WI38 (cell line): ENCODE measurements at regions not wholly inside any gene's neighbourhood (a gene's known extent, or its start where the extent isn't known, plus 50 kb on each side); places are given as distances from the start of the nearest gene placed in this dataset.

Source experiments
- H3K4me3 ChIP-seq: 2 replicates; pipeline ENCODE4 v1.5.1; 2011; ENCODE audit warnings: low read depth, mild to moderate bottlenecking, control low read depth, low read length
- TF ChIP-seq, protein P1 (sequence below): IDR thresholded peaks from 2 replicates; pipeline ENCODE4 v1.5.1; 2012; ENCODE audit warnings: low read depth, mild to moderate bottlenecking, control low read depth, low read length

DNA sequence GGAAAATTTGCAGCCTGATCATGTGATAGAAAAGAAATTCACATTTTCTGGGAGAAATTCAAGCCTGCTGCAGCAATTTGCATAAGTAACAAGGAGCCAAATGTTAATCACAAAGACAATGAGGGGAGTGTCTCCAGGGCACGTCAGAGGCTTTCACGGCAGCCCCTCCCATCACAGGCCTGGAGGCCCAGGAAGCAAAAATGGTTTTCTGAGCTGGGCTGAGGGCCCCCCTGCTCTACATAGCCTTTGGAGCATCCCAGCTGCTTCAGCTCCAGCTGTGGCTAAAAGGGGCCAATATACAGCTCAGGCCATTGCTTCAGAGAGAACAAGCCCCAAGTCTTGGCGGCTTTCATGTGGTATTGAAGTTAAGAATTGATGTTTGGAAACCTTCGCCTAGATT, 445.3 kb upstream of the ZEB2 start:
- TF ChIP-seq, protein P1, sequence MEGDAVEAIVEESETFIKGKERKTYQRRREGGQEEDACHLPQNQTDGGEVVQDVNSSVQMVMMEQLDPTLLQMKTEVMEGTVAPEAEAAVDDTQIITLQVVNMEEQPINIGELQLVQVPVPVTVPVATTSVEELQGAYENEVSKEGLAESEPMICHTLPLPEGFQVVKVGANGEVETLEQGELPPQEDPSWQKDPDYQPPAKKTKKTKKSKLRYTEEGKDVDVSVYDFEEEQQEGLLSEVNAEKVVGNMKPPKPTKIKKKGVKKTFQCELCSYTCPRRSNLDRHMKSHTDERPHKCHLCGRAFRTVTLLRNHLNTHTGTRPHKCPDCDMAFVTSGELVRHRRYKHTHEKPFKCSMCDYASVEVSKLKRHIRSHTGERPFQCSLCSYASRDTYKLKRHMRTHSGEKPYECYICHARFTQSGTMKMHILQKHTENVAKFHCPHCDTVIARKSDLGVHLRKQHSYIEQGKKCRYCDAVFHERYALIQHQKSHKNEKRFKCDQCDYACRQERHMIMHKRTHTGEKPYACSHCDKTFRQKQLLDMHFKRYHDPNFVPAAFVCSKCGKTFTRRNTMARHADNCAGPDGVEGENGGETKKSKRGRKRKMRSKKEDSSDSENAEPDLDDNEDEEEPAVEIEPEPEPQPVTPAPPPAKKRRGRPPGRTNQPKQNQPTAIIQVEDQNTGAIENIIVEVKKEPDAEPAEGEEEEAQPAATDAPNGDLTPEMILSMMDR, result no peak
- H3K4me3 ChIP-seq, result no peak overlapping the region

DNA sequence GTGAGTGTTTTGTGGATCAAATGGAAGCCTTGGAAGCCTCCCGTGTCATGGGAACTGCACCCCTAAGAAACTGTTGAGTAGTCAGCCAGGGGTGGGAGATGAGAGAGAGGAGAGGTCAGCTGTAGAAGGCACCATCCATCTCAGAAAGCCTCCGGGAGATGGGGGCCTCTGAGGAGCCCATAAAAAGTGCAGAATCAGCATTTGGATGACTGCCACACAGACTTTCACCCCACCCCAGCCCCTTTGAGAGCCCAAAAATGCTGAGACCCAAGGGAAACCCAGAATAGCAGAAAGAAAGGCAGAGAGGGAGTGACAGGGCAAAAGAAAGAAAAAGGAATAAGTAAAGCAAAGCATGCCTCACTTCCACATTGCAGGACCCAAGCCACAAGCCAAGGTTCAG, 443.1 kb upstream of the ZEB2 start:
- H3K4me3 ChIP-seq, result no peak overlapping the region
- TF ChIP-seq, protein P1, result no peak

DNA sequence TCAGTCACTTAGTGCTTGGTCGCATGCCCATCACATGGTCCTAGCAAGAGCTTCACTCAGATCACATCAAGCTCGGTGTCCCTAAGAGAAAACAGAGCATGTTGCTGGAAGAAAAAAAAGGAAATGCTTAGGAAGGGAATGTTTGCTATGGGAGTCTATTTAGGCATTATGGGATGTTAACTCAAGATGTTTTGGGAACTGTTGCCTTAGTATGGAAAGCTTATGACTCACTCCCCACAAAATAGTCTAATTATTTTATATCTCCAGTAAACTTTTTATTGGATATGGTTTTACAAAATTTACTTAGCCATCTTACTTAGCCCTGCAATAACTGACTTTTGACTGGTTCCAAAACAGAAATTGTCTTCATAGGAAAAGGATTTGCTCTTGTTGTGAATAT, 439.5 kb upstream of the ZEB2 start:
- TF ChIP-seq, protein P1, result no peak

DNA sequence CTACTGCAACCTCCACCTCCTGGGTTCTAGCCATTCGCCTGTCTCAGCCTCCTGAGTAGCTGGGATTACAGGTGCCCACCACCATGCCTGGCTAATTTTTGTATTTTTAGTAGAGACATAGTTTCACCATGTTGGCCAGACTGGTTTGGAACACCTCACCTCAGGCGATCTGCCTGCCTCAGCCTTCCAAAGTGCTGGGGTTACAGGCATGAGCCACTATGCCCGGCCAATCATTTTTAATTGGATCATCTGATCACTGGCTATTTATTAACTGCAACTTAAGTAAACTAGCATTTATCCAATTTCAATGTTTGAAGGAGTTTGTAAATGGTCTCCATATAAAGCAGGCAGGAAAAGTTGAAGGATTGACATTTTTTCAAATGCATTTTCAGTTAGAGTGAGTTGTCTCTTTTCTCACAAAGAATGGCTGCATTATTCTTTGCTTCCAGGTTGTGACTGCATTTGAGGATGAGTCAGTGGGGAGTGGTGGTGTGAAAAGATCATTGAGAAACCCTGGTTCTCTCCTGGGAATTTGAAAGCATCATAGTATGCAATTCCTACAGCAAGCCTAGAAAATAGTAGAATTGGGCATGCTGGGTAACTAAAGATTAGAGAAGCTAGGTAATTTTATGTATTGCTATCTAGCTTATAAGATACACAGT, 431.1 kb upstream of the ZEB2 start:
- TF ChIP-seq, protein P1, result no peak
- no peak overlapping the region for H3K4me3 ChIP-seq

More for the DNA sequence above, 439.5 kb upstream of the ZEB2 start:
- no peak overlapping the region for H3K4me3 ChIP-seq

DNA sequence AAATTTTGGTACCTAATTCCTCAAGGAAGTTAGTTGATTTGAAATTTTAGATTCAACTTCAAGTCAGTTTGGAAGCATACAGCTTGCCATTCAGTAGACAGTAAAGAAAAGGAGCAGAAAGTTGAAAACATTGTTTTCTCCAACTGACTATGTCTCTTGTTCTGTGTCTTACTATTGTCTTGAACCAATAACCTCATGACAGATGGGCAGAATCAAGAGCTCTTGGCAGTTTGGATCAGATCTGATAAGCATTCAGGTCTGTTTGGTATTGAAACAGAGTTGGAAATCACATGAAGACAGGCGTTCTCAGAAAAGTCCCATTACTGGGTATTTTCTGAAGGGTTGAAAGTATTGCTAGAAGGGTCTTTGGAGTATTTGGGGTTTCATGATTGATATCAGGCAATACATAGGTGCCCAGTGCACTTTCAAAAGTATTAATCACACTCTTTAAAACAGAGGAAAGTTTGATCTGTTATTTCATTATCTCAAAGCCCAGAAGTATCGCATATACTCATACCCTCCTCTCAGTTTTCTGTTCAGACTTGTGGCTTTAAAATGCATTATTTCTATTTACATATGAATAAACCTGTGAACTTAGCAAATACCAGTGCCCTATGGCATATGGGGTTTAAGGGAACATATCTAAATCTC, 428.4 kb upstream of the ZEB2 start:
- no peak overlapping the region for H3K4me3 ChIP-seq
- TF ChIP-seq, protein P1, result no peak

DNA sequence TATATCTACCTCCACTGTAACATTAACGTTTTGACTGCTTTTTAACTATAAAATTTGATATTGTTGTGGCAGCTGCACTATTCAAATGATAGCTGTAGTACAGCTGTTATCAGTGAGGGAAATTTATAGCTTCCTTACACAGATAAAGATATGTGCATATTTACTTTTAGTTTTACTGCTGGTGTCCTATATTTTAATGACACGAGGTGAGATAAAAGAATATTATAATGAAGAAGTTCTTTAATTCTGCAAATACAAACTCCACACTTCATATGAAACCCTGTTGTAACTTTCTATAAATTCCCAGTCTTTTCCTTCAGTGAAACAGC, 427.8 kb upstream of the ZEB2 start:
- no peak overlapping the region for H3K4me3 ChIP-seq
- TF ChIP-seq, protein P1, result no peak

DNA sequence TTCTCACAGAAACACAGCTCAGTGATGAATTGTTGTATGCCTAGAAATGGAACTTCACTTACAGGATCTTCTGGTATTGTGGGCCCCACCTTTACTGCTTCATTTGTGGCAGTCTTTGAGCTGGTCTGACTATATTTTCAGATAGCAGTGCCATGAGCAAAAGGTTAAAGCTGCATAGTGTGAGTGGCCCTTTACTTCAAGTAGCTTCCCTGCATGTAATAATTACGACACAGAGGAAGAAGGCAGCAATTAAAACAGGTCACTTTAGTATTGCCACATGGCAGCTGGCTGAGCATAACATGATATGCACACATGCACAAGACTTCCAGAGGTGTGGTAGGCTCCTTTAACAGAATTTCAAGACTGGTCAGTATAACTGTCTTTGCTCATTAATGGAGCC, 426.3 kb upstream of the ZEB2 start:
- TF ChIP-seq, protein P1, result no peak
- no peak overlapping the region for H3K4me3 ChIP-seq
